HG03439 (cell line): ENCODE measurements at regions not wholly inside any gene's neighbourhood (a gene's known extent, or its start where the extent isn't known, plus 50 kb on each side); places are given as distances from the start of the nearest gene placed in this dataset.

ENCODE experiments used
- ATAC-seq: cut with Tn5 transposase; IDR thresholded peaks from one replicate; pipeline ENCODE4 v1.9.1; 2021; ENCODE audit warnings: mild to moderate bottlenecking, moderate library complexity; ENCODE audit not compliant: unreplicated experiment

GRCh38 chr13:74449811-74450524 lies 315.8 kb upstream of the KLF12 start:
- ATAC-seq = no peak

- ATAC-seq = no peak
These were observed 310.8 kb upstream of the KLF12 start for GRCh38 chr13:74444864-74445479.

DNA sequence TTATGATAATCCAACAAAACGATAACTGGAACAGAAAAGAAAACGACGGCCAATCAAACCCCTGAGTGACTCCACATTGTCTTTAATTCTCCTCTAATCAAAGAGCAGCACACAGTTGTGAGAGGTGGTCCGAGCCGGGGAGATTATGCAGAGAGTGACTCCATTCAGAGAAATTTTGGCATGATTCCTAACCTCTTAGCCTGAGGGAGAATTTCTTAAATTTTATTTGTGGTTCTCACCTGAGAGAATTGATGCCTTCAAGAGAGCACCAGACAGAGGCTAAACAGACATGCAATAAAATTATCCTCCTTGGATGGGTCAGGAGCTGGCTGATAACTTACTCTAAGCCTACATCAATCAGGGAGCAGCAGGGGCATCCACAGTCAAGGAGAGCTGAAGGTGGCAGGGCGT lies 310.0 kb upstream of the KLF12 start:
- ATAC-seq = no peak

GRCh38 chr13:74443631-74444030 lies 309.4 kb upstream of the KLF12 start:
- ATAC-seq = no peak

- ATAC-seq = no peak
These were observed 308.5 kb upstream of the KLF12 start for GRCh38 chr13:74442751-74443150.

GRCh38 chr13:74438901-74439300 lies 304.7 kb upstream of the KLF12 start:
- no peak for ATAC-seq

- ATAC-seq = no peak
These were observed 300.6 kb upstream of the KLF12 start for GRCh38 chr13:74434782-74435181.

GRCh38 chr13:74424455-74424854 lies 290.3 kb upstream of the KLF12 start:
- no peak for ATAC-seq

GRCh38 chr13:74423434-74423833 lies 289.2 kb upstream of the KLF12 start:
- ATAC-seq = no peak

- ATAC-seq = no peak
These were observed 280.3 kb upstream of the KLF12 start for GRCh38 chr13:74414458-74414857.

DNA sequence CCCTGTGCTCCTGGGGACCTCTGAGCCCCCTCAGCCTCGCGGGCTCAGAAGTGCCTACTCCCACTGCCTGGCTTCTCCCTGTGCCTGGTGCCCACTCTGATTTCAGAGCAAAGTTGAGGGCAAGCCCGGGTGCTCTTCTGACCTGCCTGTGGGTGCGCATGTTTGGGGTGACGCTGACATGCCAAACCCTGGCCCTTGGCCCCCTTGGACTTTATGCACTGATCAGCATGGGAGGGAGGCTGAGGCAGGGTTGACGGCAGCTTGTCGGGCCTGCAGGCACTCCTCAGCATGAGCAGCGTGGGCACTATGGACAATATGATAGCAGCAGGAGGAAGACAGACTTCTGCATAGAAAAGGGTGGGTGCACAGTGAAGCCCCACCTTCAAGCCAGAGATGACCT lies 279.3 kb upstream of the KLF12 start:
- no peak for ATAC-seq

DNA sequence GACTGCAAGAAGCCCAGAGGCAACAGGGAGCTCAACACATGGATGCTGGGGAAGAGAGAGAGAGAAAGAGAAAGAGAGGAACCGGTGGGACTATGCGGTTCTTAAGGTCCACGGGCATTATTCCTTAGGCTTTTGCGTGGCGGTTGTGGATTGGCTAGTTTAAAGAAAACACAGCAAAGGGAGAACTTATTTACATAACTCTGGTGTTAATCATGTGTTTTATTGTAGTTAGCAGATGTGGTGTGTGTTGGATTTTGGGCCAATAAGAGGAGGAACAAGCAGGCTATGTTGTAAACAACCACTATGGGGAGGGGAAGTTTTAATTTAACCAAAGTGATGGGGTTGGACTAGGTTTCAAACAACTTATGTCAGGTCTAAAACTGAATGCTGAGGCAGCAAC lies 275.3 kb upstream of the KLF12 start:
- ATAC-seq = no peak

DNA sequence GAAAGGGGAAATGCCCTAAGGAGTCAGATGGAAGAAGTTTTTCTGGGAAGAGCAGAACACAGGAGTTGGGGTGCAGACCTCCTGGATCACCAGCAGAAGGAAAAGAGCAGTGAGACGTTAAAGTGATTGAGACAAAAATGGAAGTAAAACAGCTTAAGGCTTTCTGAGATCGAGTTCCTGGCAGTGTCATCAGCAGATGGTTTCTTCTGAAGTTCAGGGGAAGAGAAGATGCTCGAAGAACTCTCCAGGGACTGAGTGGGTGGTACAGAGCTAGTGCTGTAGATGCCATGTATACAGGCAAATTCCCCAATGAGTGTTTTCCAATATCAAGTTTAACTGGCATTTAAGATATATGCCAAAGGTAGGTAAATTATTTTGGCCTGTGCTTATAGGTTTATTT lies 272.2 kb upstream of the KLF12 start:
- ATAC-seq = no peak

DNA sequence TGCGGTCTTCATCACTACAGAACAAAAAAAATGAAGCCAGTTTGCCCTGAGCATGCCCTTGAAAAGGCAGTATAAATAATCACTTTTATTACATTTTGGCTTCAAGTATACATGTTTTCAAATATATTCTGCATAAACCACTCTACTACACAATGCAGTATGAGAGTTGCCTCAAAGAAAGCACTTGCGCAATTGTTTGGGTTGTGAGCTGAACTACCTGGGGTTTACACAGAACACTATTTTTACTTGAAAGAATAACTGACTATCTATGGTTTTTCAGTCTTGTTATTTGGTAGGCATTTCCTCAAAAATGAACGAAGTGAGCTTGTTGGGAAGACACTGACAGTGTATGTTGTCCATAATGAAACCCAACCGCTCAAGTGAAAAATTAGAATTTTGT lies 264.4 kb upstream of the KLF12 start:
- no peak for ATAC-seq

DNA sequence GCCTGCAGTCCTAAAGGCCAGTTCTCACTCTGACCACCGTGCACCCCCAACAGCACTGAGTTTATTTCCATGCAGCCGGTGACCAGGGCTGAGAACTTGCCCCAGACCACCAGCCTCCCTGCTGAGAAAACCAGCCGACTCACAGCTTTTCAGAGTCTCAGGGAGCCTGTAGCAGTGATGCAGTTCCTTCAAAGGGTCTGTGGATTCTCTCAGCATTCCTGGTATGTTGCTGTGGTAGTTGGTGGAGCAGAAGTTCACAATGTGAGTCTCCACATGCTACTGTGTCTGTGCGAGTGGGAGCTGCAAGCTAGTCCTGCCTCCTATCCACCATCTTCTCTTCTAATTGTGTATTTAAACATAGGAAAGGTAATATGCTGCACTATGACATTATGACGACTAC lies 254.9 kb upstream of the KLF12 start:
- no peak for ATAC-seq

GRCh38 chr13:74388626-74389025 lies 254.4 kb upstream of the KLF12 start:
- ATAC-seq = no peak

- no peak for ATAC-seq
These were observed 238.3 kb upstream of the KLF12 start for GRCh38 chr13:74372511-74372910.

- no peak for ATAC-seq
These were observed 233.0 kb upstream of the KLF12 start for GRCh38 chr13:74367193-74367592.

GRCh38 chr13:74361274-74361673 lies 227.1 kb upstream of the KLF12 start:
- ATAC-seq = no peak

DNA sequence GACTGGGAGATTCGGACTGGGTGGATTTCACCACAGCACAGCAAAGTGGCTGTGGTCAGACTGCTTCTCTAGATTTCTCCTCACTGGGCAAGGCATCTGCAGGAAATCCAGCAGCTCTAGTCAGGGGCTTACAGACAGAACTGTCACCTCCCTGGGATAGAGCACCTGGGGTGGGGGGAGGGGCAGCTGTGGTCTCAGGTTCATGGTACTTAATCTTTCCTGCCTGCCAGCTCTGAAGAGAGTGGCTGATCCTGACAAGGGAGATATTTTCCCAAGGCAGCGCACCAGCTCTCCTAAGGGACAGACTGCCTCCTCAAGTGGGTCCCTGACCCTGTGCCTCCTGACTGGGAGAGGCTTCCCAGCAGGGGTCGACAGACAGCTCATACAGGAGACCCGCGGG lies 212.8 kb upstream of the KLF12 start:
- no peak for ATAC-seq

GRCh38 chr13:74338341-74338740 lies 204.1 kb upstream of the KLF12 start:
- ATAC-seq = no peak

- no peak for ATAC-seq
These were observed 202.3 kb upstream of the KLF12 start for GRCh38 chr13:74336546-74336945.

- no peak for ATAC-seq
These were observed 201.2 kb upstream of the KLF12 start for GRCh38 chr13:74335370-74335769.
